SH-SY5Y (cell line): ENCODE measurements at regions not wholly inside any gene's neighbourhood (a gene's known extent, or its start where the extent isn't known, plus 50 kb on each side); places are given as distances from the start of the nearest gene placed in this dataset.

Source experiments
- GATA2 ChIP-seq: IDR thresholded peaks from 2 replicates; pipeline ENCODE4 v1.6.1; 2011; ENCODE audit warnings: mild to moderate bottlenecking, low read depth, low read length
- GATA3 ChIP-seq: IDR thresholded peaks from 2 replicates; pipeline ENCODE4 v1.6.1; 2011; ENCODE audit warnings: low read depth, mild to moderate bottlenecking, low read length, moderate library complexity

- TF ChIP-seq GATA2 = no peak
- TF ChIP-seq GATA3 = no peak
Measured at GRCh38 chr10:2839081-2839725, 228.1 kb upstream of the PFKP start.
